ENCODE measurements at regions not wholly inside any gene's neighbourhood (a gene's known extent, or its start where the extent isn't known, plus 50 kb on each side); places are given as distances from the start of the nearest gene placed in this dataset.
"Not testable (repeated sequence)": the region's sequence is repeated elsewhere in the genome, so short reads cannot be mapped to it uniquely, and the experiment has no call there.

- ATAC-seq (ENCODE audit: low FRiP score): no peak
- TF ChIP-seq, protein P1, sequence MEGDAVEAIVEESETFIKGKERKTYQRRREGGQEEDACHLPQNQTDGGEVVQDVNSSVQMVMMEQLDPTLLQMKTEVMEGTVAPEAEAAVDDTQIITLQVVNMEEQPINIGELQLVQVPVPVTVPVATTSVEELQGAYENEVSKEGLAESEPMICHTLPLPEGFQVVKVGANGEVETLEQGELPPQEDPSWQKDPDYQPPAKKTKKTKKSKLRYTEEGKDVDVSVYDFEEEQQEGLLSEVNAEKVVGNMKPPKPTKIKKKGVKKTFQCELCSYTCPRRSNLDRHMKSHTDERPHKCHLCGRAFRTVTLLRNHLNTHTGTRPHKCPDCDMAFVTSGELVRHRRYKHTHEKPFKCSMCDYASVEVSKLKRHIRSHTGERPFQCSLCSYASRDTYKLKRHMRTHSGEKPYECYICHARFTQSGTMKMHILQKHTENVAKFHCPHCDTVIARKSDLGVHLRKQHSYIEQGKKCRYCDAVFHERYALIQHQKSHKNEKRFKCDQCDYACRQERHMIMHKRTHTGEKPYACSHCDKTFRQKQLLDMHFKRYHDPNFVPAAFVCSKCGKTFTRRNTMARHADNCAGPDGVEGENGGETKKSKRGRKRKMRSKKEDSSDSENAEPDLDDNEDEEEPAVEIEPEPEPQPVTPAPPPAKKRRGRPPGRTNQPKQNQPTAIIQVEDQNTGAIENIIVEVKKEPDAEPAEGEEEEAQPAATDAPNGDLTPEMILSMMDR (IDR thresholded peaks at IDR 0.05): no peak
- no peak for DNase-seq (ENCODE audit: low spot score)
Measured at GRCh38 chr6:133809406-133809805, 79.5 kb upstream of the TCF21 start.

GRCh38 chr6:133811557-133811956 lies 77.4 kb upstream of the TCF21 start:
- TF ChIP-seq, protein P1 (IDR thresholded peaks at IDR 0.05): no peak
- no peak for ATAC-seq (ENCODE audit: low FRiP score)
- no peak for DNase-seq (ENCODE audit: low spot score)

GRCh38 chr6:133812446-133812845 lies 76.5 kb upstream of the TCF21 start:
- DNase-seq (ENCODE audit: low spot score); ATAC-seq (ENCODE audit: low FRiP score): not testable (repeated sequence)

DNA sequence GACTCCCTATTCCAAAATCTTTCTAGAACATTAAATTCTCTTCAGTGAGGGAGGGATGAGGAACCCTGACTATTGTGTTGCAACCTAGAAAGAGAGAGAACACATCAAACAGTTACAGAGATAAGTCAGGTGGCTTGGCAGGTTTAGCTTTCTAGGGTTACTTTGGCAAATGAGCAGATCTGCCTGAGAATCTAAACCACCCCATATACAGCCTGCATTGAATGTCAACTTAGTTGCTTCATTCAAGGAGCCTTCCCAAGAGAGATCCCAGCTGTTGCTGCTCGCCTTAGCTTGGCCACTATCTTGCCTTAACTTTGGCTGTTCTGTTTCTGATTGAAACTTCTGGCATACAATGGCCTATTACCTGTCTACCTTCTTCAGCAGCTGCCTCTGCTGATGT lies 74.7 kb upstream of the TCF21 start:
- no peak for DNase-seq (ENCODE audit: low spot score)
- ATAC-seq (ENCODE audit: low FRiP score): peak; percentile 39
- TF ChIP-seq, protein P1 (IDR thresholded peaks at IDR 0.05): no peak

- peak; percentile 70 for ATAC-seq (ENCODE audit: low FRiP score)
- TF ChIP-seq, protein P1 (IDR thresholded peaks at IDR 0.05): no peak
- DNase-seq (ENCODE audit: low spot score): no peak
Measured at GRCh38 chr6:133814797-133815196, 74.1 kb upstream of the TCF21 start.

- ATAC-seq (ENCODE audit: low FRiP score): no peak
- TF ChIP-seq, protein P1 (IDR thresholded peaks at IDR 0.05): no peak
- DNase-seq (ENCODE audit: low spot score): no peak
Measured at GRCh38 chr6:133815313-133815712, 73.6 kb upstream of the TCF21 start.

- ATAC-seq (ENCODE audit: low FRiP score) (no peak), DNase-seq (ENCODE audit: low spot score) (no peak)
- TF ChIP-seq, protein P1 (IDR thresholded peaks at IDR 0.05): no peak
Measured at GRCh38 chr6:133816171-133816570, 72.7 kb upstream of the TCF21 start.
